GM18909 (cell line): ENCODE measurements at regions not wholly inside any gene's neighbourhood (a gene's known extent, or its start where the extent isn't known, plus 50 kb on each side); places are given as distances from the start of the nearest gene placed in this dataset.
"Not testable (repeated sequence)": the region's sequence is repeated elsewhere in the genome, so short reads cannot be mapped to it uniquely, and the experiment has no call there.

Experiments used
- ATAC-seq: cut with Tn5 transposase; IDR thresholded peaks from one replicate; pipeline ENCODE4 v1.9.1; 2021; ENCODE audit warnings: mild to moderate bottlenecking; ENCODE audit not compliant: unreplicated experiment, poor library complexity

DNA sequence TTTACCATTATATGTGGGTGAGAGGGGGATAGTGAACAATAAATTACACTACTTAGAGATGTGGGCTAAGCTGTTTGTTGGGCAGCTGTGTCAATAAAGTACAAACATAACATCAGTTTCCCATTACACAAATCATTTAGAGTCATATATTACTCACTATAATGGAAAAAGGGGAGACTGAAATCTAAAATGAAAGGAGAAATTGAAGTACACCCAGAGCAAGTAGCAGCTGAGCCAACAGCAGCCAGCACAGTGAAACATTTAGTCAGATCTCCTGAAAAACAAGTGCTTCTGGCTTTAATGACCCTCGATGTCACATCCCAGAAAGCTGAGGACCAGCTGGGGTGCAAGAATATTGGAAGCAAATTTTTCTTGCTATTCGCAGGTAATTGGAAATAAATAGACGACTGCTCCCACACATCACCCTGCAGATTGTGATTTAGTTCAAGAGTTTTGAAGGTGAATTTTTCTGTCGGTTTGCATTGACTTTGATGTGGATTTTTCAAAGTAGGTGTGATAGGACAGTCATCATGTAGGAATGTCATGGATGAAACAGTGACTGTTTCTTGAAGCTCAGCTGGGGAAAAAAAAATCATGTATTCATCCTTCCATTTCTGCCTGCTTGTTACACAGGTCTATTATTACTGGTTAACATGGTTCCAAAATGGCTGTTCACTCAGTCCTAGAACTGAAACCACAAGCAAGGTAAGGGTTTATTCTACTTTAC lies 1607.3 kb upstream of the CELF4 start:
- ATAC-seq = no peak

DNA sequence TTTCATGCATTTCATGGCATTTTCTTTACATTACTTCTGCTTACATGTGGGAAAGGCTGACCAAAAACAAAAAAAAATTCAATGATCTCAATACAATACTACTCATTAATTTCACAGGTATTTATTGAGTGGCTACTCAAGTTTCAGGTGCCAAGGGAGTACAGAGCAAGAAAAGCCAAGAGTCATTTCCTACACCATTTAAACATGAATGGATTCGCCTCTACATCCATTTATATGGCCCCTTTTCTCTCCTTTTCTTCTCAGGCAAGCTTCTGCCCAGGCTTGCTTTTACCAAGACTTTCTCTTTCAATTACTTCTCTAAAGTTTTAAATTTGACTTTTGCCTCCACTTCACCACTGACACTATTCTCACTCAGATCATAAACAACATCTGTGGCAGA lies 1603.1 kb upstream of the CELF4 start:
- no peak for ATAC-seq

DNA sequence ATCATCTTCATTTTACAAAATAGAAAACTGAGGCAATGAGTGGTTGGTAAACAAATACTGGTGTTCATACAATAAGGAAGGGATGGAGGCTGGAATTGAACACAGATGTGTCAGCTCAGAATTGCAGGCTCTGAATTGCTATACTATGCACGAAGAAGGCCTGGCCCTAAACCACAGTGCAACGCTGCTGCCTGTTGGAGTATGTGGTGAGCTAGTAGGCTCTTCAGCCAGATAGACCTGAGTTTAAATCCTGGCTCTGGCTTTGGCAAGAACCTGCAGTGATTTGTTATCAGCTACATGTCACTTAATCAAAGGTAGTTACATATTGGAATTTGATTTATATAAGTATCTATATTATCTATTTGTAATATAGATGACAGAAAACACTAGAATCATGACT lies 1602.4 kb upstream of the CELF4 start:
- ATAC-seq = no peak

GRCh38 chr18:39166776-39167175 lies 1601.2 kb upstream of the CELF4 start:
- ATAC-seq = no peak

DNA sequence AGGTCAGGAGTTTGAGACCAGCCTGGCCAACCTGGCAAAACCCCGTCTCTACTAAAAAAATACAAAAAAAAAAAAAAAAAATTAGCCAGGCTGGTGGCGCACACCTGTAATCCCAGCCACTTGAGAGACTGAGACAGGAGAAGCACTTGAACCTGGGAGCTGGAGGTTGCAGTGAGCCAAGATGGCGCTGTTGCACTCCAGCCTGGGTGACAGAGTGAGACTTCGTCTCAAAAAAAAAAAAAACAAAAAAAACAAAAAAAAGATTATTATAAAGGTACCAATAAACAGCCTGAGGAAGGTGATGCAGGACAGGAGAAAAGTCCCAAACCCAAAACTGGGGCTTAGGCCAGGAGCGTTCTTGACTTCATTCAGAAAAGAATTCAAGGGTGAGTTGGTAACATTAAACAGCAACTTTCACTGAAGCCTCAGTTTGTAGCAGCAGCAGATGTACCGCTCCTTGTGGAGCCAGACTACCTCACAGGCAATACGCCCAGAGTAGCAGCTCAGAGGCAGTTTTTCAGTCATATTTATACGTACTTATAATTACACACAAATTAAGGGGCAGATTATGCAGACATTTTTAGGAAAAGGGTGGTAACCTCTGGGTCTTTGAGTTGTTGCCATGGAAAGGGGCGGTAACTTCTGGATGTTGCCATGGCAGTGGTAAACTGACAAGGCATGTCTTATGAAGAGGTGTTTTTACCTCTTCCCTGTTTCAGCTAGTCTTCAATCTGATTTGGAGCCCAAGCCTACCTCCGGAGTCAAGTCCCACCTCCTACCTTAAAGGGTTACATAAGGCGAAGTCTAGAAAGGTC lies 1596.6 kb upstream of the CELF4 start:
- ATAC-seq = no peak

- ATAC-seq = no peak
Measured at GRCh38 chr18:39149211-39149806, 1583.7 kb upstream of the CELF4 start.

DNA sequence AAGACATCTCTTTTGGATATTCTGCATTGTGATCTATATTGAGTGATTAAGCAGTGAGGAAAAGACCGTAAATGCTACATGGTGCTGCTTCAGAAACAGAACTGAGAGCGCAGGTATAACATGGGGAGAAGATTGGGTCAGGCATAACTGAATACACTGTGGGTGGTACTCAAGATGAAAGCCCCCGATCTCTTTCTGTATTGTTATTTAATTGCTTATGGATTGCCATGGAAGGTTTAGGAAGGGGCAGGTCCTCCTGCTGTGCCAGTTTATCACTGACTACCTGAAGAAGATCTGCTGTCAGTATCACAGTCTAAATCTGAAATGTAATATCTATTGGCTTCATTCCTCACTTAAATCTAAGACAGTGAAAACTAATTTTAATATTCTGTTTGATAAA lies 1568.7 kb upstream of the CELF4 start:
- no peak for ATAC-seq

DNA sequence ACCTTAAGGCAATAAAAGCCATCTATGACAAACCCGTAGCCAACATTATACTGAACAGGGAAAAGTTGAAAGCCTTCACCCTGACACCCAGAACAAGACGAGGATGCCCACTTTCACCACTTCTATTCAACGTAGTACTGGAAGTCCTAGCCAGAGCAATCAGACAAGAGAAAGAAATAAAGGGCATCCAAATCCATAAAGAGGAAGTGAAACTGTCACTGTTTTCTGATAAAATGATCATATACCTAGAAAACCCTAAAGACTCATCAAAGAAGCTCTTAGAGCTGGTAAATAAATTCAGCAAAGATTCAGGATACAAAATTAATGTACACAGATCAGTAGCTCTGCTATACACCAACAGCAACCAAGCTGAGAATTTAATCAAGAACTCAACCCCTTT lies 1561.9 kb upstream of the CELF4 start:
- not testable (repeated sequence) for ATAC-seq

DNA sequence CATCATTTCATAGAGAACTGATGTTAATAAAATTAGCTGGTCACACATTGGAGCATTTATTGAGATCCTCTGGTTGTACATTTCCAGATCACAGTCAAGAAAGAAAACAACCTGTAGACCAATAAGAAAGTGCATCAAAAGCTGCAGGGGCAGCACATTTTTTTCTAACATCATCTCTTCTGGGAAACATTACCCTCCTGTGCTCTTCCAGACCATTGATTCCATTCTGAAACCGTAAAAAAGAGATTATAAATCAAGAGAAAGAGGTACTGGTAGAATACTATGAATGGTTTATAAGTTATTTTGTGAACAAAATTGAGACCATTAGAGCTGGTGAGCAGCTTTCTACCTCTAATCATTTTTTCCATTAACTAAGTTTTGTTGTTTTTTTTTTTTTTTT lies 1548.2 kb upstream of the CELF4 start:
- no peak for ATAC-seq

DNA sequence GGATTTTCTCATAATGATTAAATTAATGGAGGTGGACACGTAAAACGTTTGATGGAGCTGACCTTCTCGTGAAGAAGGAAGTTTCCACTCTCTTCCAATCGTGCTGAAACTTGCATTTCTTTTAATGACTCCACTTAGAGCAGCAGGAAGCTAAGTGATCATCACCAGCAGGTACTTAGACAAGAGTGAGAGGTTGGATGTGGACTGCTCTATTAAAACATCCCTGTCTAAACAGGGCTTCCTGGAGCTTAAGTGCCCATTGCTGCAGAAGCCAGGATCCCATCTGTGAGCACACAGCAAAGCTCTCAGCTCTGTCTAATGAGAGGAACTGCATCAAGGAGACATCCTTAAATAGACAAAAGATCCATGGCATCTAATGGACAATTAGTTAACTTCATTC lies 1539.5 kb upstream of the CELF4 start:
- ATAC-seq = no peak

GRCh38 chr18:39072970-39073369 lies 1507.4 kb upstream of the CELF4 start:
- ATAC-seq = no peak

DNA sequence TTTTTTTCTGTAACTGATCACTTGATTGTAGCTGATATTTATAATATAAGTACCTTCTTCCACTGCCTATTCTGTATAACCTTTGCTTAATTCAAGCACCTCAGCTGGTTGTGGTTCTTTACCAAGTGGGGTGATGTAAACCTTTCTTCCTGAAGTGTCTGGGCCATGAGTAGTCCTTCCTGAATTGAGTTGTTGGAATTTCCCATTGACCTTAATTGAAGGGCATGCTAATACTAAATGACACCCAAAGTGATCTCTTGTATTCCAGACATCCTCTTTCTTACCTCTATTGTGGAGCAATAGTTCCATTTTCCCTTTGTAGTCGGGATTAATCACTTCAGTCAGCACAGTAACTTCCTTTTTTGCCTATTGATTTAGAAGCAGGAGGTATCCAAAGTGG lies 1496.8 kb upstream of the CELF4 start:
- ATAC-seq = no peak

DNA sequence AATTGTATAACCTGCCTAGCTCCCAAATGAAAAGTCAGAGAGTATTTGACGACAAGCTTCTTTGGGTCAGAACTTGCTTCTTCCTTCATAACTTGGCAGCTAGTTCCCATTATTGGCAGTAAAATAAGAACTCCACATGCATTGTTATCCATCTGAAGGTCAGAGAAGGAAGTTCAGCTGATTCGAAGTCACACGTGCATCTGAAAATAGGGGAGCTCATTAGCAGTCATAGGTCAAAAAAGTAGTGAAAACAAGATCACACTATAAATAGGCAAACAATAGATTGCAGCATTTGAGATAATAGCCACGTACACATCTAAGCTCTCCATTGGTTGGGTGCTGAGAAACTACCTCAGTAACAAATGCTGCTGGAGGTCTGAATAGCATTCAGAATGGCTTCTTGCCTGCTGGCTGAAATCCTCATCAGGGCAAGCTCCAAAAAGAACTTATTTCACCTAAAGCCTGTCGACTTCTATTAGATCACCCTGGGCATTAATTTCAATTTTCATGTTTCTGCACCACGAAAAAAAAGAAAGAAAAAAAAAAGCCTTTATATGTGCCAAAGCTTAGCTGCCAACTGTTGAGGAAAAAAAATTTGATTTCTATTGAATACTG lies 1492.9 kb upstream of the CELF4 start:
- ATAC-seq = no peak

DNA sequence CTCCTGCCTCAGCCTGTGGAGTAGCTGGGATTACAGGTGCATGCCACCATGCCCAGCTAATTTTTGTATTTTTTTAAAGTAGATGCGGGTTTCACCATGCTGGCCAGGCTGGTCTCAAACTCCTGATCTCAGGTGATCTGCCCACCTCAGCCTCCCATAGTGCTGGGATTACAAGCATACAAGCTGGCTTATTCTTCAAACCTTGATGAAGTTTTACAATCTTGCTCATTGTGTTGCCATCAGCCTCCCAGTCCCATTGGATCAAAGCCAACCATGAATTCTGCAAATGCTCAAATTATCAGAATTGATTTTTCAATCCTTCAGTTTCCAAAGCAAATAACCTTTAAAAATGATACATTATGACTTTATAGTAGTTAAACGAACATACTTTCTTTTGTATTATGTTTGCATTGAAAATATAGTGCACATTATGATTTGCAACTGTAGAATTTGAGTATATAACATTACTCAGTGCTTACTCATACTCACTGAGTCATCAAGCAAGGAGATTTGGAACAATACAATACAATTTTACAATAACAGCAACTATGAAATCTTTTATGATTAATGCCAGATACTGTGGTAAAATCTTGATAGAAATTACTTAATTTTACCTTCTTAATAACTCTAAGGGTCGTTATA lies 1491.9 kb upstream of the CELF4 start:
- no peak for ATAC-seq

DNA sequence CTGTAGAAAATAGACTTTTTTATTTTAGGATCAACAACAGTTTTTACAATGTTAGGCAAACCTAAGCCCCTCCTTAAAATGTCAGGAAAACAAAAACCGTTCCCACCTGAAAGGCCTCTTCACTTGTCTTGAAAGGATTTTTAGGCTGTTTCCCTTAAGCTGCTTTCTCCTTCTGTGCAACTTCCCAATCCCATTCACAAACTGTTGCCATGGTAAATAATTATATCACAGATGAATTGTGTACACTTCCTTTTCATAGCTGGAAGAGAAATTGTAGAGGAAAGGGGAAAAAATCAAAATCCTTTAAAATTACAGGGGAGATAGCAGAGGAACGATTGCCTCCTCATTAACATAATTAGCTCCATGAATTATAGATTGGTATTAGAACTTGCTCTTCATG lies 1488.0 kb upstream of the CELF4 start:
- no peak for ATAC-seq

- no peak for ATAC-seq
Measured at GRCh38 chr18:39051013-39051412, 1485.4 kb upstream of the CELF4 start.

- ATAC-seq = no peak
Measured at GRCh38 chr18:39039813-39040212, 1474.2 kb upstream of the CELF4 start.

- no peak for ATAC-seq
Measured at GRCh38 chr18:39037925-39038324, 1472.3 kb upstream of the CELF4 start.

DNA sequence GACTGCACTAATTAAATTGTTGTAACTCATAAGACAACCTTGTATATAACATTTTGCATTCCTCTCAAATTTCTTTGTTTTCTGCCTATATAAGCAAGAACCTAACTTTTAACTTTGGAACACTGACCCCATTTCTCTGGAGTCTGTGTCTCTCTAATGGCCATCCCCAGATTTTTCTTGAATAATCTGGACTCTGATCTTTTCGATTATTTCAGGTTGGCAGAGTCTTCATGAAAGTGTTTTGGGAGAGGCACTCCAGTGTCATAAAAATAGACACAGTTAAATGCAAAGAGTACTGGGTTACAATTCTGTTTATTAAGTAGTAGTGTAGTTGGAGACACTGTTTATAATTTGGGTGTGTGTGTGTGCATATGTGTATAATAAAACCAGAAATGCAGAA lies 1467.7 kb upstream of the CELF4 start:
- no peak for ATAC-seq

DNA sequence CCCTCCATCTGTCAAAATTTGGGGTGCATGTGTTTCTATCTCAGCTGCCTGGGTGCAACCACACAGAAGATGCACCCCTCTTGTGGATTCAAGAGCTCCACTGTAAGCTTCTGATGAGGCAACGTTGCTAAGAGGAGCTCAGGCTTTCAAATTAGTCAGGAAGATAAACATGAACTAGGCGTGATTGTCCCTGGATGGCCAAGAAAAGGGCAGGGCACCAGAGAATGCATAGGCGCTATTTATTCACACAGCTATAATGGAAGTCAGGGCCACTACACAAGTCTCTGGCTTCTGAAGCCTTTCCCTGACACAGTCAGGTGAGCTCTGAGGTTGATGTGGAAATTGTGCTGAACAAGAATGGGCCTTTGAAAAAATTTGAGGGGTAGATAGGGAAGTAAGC lies 1466.0 kb upstream of the CELF4 start:
- ATAC-seq = no peak
